Gastrocnemius medialis (tissue), 4 donors: ENCODE measurements at regions not wholly inside any gene's neighbourhood (a gene's known extent, or its start where the extent isn't known, plus 50 kb on each side); places are given as distances from the start of the nearest gene placed in this dataset.

Experiments used
- ATAC-seq, 2 donors: fragments of 150-250 bp; one replicate each; pipeline ENCODE4 v1.9.1; 2016
- DNase-seq, 2 donors: peaks; one replicate each; pipeline ENCODE4 v3.0.0-alpha.2; 2019
- H3K27ac ChIP-seq, 4 donors: fragments of 200-600 bp; sonication (generic); 1 replicate in 1 of 4; 2 replicates in 3 of 4; pipeline ENCODE4 v1.5.1; 2016 to 2018; ENCODE audit warnings: mild to moderate bottlenecking in 2 of 4, moderate library complexity in 1 of 4
- H3K27me3 ChIP-seq, 3 donors: fragments of 200-600 bp; sonication (generic) in 2 of 3; 1 replicate in 1 of 3; 2 replicates in 2 of 3; pipeline versions ENCODE4 v1.5.1 to v1.6.0; 2016 to 2019; ENCODE audit warnings: mild to moderate bottlenecking in 1 of 3, moderate library complexity in 1 of 3
- H3K36me3 ChIP-seq, 2 donors: fragments of 200-600 bp; sonication (generic) in 1 of 2; one replicate each; pipeline ENCODE4 v1.5.1; 2017 to 2018
- H3K4me1 ChIP-seq, 2 donors: fragments of 200-600 bp; sonication (generic) in 1 of 2; one replicate each; pipeline ENCODE4 v1.5.1; 2016 to 2017; ENCODE audit warnings: mild to moderate bottlenecking in 2 of 2
- H3K4me3 ChIP-seq, 4 donors: fragments of 200-600 bp; sonication (generic) in 3 of 4; 1 replicate in 1 of 4; 2 replicates in 3 of 4; pipeline ENCODE4 v1.5.1; 2016 to 2019; ENCODE audit warnings: mild to moderate bottlenecking in 2 of 4
- H3K9me3 ChIP-seq, 3 donors: fragments of 200-600 bp; sonication (generic) in 2 of 3; 1 replicate in 1 of 3; 2 replicates in 2 of 3; pipeline ENCODE4 v1.5.1; 2016 to 2019
- POLR2A ChIP-seq, 2 donors: fragments of 450-650 bp; IDR thresholded peaks; one replicate each; pipeline ENCODE4 v1.6.1; 2017; ENCODE audit warnings: antibody characterized with exemption in 2 of 2, mild to moderate bottlenecking in 2 of 2, moderate library complexity in 2 of 2
- in situ Hi-C, 4 donors: fragments of 200-750 bp; cut with MboI; loops; one replicate each; pipeline versions ENCODE4 v1.15.0 to v1.8.0; 2017; ENCODE audit warnings: low sequenced_read_pairs in 4 of 4
- intact Hi-C: fragments of 100-400 bp; cut with DNase I; formaldehyde crosslinking; loops from one replicate; pipeline ENCODE4 v1.15.1; 2023; ENCODE audit warnings: low total_unique reads
- TF ChIP-seq, protein P1 (sequence below), 5 experiments: fragments of 450-650 bp in 3 of 5; fragments of 200-600 bp in 2 of 5; sonication (generic) in 2 of 5; IDR thresholded peaks in 4 of 5; conservative IDR thresholded peaks in 1 of 5; 1 replicate in 4 of 5; 2 replicates in 1 of 5; pipeline ENCODE4 v1.5.1; 2016 to 2019; ENCODE audit warnings: antibody characterized with exemption in 5 of 5, mild to moderate bottlenecking in 3 of 5, moderate library complexity in 3 of 5

DNA sequence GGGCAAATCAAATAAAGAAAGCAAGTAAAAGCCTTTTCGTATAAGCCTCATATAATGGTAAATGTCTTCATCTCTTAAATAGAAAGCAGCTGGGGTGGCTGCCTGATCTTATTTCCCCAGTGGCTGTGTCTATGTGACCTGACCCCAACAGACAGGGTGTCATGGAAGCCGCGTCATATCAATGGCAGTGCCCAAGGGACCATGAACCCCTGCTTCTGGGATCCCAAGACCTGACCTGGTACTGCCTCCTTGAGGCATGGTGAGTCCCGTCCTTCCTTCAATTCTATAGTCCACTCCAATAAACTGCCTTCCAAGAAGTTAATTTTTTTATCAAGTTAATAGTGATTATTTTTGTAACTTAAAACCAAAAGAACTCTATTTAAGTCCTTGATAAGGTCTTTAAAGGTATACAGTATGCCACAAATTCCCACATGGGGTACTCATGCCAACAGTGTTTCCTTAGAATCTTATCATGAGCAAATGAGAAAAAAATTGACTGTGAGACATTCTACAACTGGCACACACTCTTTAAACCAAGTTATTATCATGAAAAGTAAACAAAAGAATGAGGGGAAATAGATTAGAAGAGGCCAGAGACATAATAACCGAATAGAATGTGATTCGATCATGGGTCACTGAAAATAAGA is 104.6 kb downstream of the ADSS2 start:
- Histone ChIP-seq H3K27me3 (no peaks in the 10 kb centered on the region), H3K36me3 (no peaks in the 10 kb centered on the region), H3K9me3 (no peaks in the 10 kb centered on the region), H3K4me1 (peaks cover 0 to 3% of the 10 kb centered on the region in 2 donors), H3K27ac (no peak overlapping the region), H3K4me3 (no peak overlapping the region)
- intact Hi-C loops, result no loop called here
- in situ Hi-C loops, result no loop called here
- no peak for DNase-seq
- no peak for ATAC-seq
- TF ChIP-seq, protein P1, sequence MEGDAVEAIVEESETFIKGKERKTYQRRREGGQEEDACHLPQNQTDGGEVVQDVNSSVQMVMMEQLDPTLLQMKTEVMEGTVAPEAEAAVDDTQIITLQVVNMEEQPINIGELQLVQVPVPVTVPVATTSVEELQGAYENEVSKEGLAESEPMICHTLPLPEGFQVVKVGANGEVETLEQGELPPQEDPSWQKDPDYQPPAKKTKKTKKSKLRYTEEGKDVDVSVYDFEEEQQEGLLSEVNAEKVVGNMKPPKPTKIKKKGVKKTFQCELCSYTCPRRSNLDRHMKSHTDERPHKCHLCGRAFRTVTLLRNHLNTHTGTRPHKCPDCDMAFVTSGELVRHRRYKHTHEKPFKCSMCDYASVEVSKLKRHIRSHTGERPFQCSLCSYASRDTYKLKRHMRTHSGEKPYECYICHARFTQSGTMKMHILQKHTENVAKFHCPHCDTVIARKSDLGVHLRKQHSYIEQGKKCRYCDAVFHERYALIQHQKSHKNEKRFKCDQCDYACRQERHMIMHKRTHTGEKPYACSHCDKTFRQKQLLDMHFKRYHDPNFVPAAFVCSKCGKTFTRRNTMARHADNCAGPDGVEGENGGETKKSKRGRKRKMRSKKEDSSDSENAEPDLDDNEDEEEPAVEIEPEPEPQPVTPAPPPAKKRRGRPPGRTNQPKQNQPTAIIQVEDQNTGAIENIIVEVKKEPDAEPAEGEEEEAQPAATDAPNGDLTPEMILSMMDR (IDR thresholded peaks at IDR 0.05 in 4 of 5, conservative IDR thresholded peaks at IDR 0.05 in 1 of 5), result no peak
- no peak for TF ChIP-seq POLR2A (IDR thresholded peaks at IDR 0.05)

DNA sequence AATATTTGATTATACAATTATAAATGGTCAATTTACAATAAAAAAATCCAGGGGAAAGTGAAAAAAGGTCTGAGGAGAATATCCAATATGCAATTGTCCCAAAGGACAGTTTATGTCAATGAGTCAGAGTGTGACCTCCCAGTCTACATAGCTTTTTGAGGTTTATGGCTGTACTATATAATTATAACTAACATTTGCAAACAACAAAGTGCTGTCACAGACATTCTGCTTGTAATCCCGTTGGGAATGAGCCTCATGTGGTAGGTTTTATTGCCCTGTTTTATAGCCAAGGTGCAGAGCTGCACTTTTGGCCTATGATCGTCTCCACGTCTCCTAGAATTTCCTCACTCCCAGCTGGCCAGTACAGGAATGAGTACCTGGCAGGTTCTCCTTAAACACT is 103.8 kb downstream of the ADSS2 start:
- H3K9me3 ChIP-seq, result no peaks in the 10 kb centered on the region

DNA sequence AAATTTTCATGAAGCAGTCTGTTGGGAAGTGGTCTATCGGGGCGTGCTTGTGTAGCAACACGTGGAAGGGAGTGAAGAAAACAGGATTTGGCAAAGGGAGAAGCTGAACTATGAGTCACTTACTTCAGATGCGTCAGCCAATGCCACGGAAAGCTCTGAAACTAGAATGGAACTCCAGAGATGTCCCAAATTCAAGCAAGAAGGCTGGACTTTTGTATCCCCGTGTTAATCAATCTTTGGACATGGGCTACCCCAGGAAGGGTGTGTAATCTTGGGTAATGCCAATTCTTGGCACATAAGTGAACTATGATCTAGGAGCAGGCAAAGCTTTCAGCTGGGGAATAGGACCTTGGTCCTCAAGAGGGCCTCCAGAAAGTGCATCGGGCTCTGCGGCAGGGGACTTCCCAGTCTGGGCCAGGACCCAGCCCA is 102.6 kb downstream of the ADSS2 start:
- peak; percentile 80 to 87 for ATAC-seq
- H3K4me1 ChIP-seq, result peaks cover 0 to 3% of the 10 kb centered on the region in 2 donors
- no peaks in the 10 kb centered on the region for H3K9me3 ChIP-seq
- no peaks in the 10 kb centered on the region for H3K36me3 ChIP-seq
- intact Hi-C loops, result no loop called here
- H3K27ac ChIP-seq, result peak overlapping the region in 1 of 4 donors; percentile 52
- in situ Hi-C loops, result no loop called here
- TF ChIP-seq, protein P1 (IDR thresholded peaks at IDR 0.05 in 4 of 5, conservative IDR thresholded peaks at IDR 0.05 in 1 of 5), result no peak
- peak in 1 of 2 donors; percentile 10 for TF ChIP-seq POLR2A (IDR thresholded peaks at IDR 0.05)
- peak in 1 of 2 donors; percentile 40 for DNase-seq
- no peak overlapping the region for H3K4me3 ChIP-seq
- H3K27me3 ChIP-seq, result no peaks in the 10 kb centered on the region

More for the DNA sequence above, 103.8 kb downstream of the ADSS2 start:
- Histone ChIP-seq H3K27ac (no peak overlapping the region), H3K27me3 (no peaks in the 10 kb centered on the region), H3K4me3 (no peak overlapping the region), H3K36me3 (no peaks in the 10 kb centered on the region), H3K4me1 (peaks cover 0 to 3% of the 10 kb centered on the region in 2 donors)
- in situ Hi-C loops (no loop called here), intact Hi-C loops (no loop called here)
- DNase-seq (no peak), ATAC-seq (no peak)
- TF ChIP-seq, protein P1 (IDR thresholded peaks at IDR 0.05 in 4 of 5, conservative IDR thresholded peaks at IDR 0.05 in 1 of 5), result no peak
- no peak for TF ChIP-seq POLR2A (IDR thresholded peaks at IDR 0.05)

DNA sequence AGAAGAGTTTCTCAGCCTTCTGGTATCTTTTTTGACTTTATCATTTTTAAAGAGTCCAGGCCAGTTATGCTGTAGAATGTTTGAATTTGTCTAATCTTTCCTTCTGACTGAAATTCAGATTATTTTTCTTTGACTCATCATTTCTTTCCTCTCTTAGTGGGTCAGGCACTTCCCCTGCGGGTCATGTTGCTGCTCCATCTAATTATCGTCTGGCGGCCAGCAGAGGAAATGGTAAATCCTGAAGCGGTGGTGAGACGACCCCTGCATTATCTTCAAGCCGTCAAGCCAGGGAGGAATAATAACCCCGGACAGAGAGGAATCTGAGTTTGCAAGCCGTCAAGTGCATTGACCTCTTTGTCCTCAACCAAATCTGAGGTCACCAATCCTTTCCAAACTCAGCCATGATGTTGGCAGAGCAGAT is 102.1 kb downstream of the ADSS2 start:
- no peak for TF ChIP-seq POLR2A (IDR thresholded peaks at IDR 0.05)
- TF ChIP-seq, protein P1 (IDR thresholded peaks at IDR 0.05 in 4 of 5, conservative IDR thresholded peaks at IDR 0.05 in 1 of 5), result no peak
- in situ Hi-C loops (no loop called here), intact Hi-C loops (no loop called here)
- H3K9me3 ChIP-seq, result no peaks in the 10 kb centered on the region
- H3K27ac ChIP-seq, result peak overlapping the region in 1 of 4 donors; percentile 52
- no peaks in the 10 kb centered on the region for H3K36me3 ChIP-seq
- no peak for DNase-seq
- ATAC-seq, result no peak
- H3K4me3 ChIP-seq, result no peak overlapping the region
- H3K27me3 ChIP-seq, result no peaks in the 10 kb centered on the region
- peaks cover 0 to 3% of the 10 kb centered on the region in 2 donors for H3K4me1 ChIP-seq
